HG02885 (cell line): ENCODE measurements at regions not wholly inside any gene's neighbourhood (a gene's known extent, or its start where the extent isn't known, plus 50 kb on each side); places are given as distances from the start of the nearest gene placed in this dataset.

Experiments used
- ATAC-seq: cut with Tn5 transposase; IDR thresholded peaks from one replicate; pipeline ENCODE4 v1.9.1; 2021; ENCODE audit warnings: mild to moderate bottlenecking; ENCODE audit not compliant: unreplicated experiment, poor library complexity

- no peak for ATAC-seq
Observed at GRCh38 chr22:48223488-48224190, 1461.2 kb downstream of the TBC1D22A start.

- ATAC-seq: no peak
Observed at GRCh38 chr22:48222742-48223487, 1460.5 kb downstream of the TBC1D22A start.

- no peak for ATAC-seq
Observed at GRCh38 chr22:48218889-48219420, 1456.5 kb downstream of the TBC1D22A start.

- ATAC-seq: no peak
Observed at GRCh38 chr22:48217596-48217995, 1455.1 kb downstream of the TBC1D22A start.

GRCh38 chr22:48212727-48213126 lies 1450.3 kb downstream of the TBC1D22A start:
- ATAC-seq: no peak

- ATAC-seq: no peak
Observed at GRCh38 chr22:48210812-48211211, 1448.4 kb downstream of the TBC1D22A start.

- no peak for ATAC-seq
Observed at GRCh38 chr22:48210198-48210580, 1447.7 kb downstream of the TBC1D22A start.

- ATAC-seq: no peak
Observed at GRCh38 chr22:48209473-48210197, 1447.2 kb downstream of the TBC1D22A start.

GRCh38 chr22:48208894-48209293 lies 1446.4 kb downstream of the TBC1D22A start:
- ATAC-seq: no peak

- ATAC-seq: no peak
Observed at GRCh38 chr22:48207919-48208535, 1445.6 kb downstream of the TBC1D22A start.

- no peak for ATAC-seq
Observed at GRCh38 chr22:48205790-48206189, 1443.3 kb downstream of the TBC1D22A start.

GRCh38 chr22:48205161-48205560 lies 1442.7 kb downstream of the TBC1D22A start:
- ATAC-seq: no peak

- no peak for ATAC-seq
Observed at GRCh38 chr22:48204296-48204695, 1441.8 kb downstream of the TBC1D22A start.

- ATAC-seq: no peak
Observed at GRCh38 chr22:48199667-48200066, 1437.2 kb downstream of the TBC1D22A start.

GRCh38 chr22:48198489-48199459 lies 1436.3 kb downstream of the TBC1D22A start:
- no peak for ATAC-seq

- no peak for ATAC-seq
Observed at GRCh38 chr22:48197189-48197690, 1434.8 kb downstream of the TBC1D22A start.

- ATAC-seq: no peak
Observed at GRCh38 chr22:48192920-48193319, 1430.5 kb downstream of the TBC1D22A start.

- no peak for ATAC-seq
Observed at GRCh38 chr22:48192071-48192470, 1429.6 kb downstream of the TBC1D22A start.

- no peak for ATAC-seq
Observed at GRCh38 chr22:48188231-48188721, 1425.8 kb downstream of the TBC1D22A start.
